ENCODE measurements at regions not wholly inside any gene's neighbourhood (a gene's known extent, or its start where the extent isn't known, plus 50 kb on each side); places are given as distances from the start of the nearest gene placed in this dataset.

DNA sequence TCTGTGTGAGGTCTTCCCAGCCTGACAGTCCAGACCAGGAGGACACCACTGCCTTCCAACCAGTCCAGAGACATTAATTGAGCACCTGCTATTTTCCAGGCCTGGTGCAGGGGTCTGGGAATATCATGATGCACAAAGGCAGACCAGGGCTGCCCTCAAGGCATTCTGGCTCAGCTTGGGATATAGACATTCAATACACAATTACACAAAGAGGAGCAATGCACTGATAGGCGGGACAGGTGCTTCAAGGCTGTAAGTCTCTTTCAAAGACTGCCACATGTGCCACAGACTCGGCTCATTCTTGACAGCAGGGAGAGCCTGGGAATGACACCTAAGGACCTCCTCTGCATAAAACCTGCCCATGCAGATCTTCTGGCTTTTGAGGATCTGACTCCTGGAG lies 158.6 kb downstream of the C5orf15 start:
- TF ChIP-seq, protein P1, sequence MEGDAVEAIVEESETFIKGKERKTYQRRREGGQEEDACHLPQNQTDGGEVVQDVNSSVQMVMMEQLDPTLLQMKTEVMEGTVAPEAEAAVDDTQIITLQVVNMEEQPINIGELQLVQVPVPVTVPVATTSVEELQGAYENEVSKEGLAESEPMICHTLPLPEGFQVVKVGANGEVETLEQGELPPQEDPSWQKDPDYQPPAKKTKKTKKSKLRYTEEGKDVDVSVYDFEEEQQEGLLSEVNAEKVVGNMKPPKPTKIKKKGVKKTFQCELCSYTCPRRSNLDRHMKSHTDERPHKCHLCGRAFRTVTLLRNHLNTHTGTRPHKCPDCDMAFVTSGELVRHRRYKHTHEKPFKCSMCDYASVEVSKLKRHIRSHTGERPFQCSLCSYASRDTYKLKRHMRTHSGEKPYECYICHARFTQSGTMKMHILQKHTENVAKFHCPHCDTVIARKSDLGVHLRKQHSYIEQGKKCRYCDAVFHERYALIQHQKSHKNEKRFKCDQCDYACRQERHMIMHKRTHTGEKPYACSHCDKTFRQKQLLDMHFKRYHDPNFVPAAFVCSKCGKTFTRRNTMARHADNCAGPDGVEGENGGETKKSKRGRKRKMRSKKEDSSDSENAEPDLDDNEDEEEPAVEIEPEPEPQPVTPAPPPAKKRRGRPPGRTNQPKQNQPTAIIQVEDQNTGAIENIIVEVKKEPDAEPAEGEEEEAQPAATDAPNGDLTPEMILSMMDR (IDR thresholded peaks at IDR 0.05; ENCODE audit: poor library complexity, severe bottlenecking) = no peak
- TF ChIP-seq REST (IDR thresholded peaks at IDR 0.05; ENCODE audit: borderline replicate concordance) = no peak
- TF ChIP-seq EZH2 (IDR thresholded peaks at IDR 0.05; ENCODE audit: borderline replicate concordance, insufficient read depth, low read length, poor library complexity, severe bottlenecking) = no peak
- no peak for TF ChIP-seq POLR2AphosphoS5 (IDR thresholded peaks at IDR 0.05)
- TF ChIP-seq EP300 (conservative IDR thresholded peaks at IDR 0.05; ENCODE audit: poor library complexity, severe bottlenecking) = no peak
- no peak for TF ChIP-seq RAD21 (conservative IDR thresholded peaks at IDR 0.05)
- TF ChIP-seq SMC3 (conservative IDR thresholded peaks at IDR 0.05; ENCODE audit: poor library complexity) = no peak
- no peak for TF ChIP-seq MXI1 (conservative IDR thresholded peaks at IDR 0.05; ENCODE audit: poor library complexity, severe bottlenecking)
- no peak for TF ChIP-seq TAF1 (IDR thresholded peaks at IDR 0.05; ENCODE audit: low read depth)

Data from neural cell (in vitro differentiated cells).